ENCODE measurements at regions not wholly inside any gene's neighbourhood (a gene's known extent, or its start where the extent isn't known, plus 50 kb on each side); places are given as distances from the start of the nearest gene placed in this dataset.

DNA sequence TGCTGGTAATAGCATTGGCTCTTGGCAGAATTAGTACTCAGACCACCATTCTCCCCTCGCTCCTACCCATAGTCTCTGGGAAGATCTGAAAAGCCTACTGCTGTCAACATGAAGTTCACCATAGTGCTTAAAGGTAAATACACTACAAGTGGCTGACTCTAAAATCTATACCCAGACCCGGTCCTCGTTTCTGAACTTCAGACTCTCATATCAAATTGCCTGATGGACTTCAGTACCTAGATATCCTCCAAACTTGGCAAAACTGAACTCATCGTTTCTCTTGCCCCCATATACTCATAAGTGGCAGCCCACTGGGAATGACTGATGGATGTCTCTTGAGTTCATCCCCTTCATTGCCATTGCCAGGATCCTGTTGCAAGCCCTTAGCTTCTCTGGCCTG is 67.3 kb downstream of the VCPKMT start:
- CTCF ChIA-PET (ENCODE audit: unreplicated experiment): no interaction called here
- H3K79me2 ChIP-seq (ENCODE audit: insufficient read depth, low read depth, low read length): no peaks in the 10 kb centered on the region
- peaks cover 25% of the 10 kb centered on the region for H3K4me1 ChIP-seq (ENCODE audit: insufficient read depth, low read length, poor library complexity, severe bottlenecking)
- peaks cover 7% of the 10 kb centered on the region; the same call in 1 of the 2 replicates for H3K36me3 ChIP-seq (ENCODE audit: insufficient read depth, low read length)
- H3K9me3 ChIP-seq (ENCODE audit: low read length): peaks cover 7% of the 10 kb centered on the region; the same call in 1 of the 2 replicates
- no TSS peak for BruUV-seq (replicated peaks)
- H3K4me3 ChIP-seq (ENCODE audit: low read depth, low read length, poor library complexity, severe bottlenecking): no peak overlapping the region
- no peak overlapping the region for H3K27ac ChIP-seq (ENCODE audit: low read depth, low read length, poor library complexity, severe bottlenecking)
- H4K20me1 ChIP-seq (ENCODE audit: insufficient read depth, low read length): no peaks in the 10 kb centered on the region
- H2AFZ ChIP-seq (ENCODE audit: low read length): no peak overlapping the region
- intact Hi-C loops (cut with micrococcal nuclease; ENCODE audit: unreplicated experiment): no loop called here
- TF ChIP-seq EZH2phosphoT487 (IDR thresholded peaks at IDR 0.05; ENCODE audit: borderline replicate concordance, low read depth, low read length): no peak
- TF ChIP-seq, protein P1, sequence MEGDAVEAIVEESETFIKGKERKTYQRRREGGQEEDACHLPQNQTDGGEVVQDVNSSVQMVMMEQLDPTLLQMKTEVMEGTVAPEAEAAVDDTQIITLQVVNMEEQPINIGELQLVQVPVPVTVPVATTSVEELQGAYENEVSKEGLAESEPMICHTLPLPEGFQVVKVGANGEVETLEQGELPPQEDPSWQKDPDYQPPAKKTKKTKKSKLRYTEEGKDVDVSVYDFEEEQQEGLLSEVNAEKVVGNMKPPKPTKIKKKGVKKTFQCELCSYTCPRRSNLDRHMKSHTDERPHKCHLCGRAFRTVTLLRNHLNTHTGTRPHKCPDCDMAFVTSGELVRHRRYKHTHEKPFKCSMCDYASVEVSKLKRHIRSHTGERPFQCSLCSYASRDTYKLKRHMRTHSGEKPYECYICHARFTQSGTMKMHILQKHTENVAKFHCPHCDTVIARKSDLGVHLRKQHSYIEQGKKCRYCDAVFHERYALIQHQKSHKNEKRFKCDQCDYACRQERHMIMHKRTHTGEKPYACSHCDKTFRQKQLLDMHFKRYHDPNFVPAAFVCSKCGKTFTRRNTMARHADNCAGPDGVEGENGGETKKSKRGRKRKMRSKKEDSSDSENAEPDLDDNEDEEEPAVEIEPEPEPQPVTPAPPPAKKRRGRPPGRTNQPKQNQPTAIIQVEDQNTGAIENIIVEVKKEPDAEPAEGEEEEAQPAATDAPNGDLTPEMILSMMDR (conservative IDR thresholded peaks at IDR 0.05; ENCODE audit: low read length): no peak
- no peaks in the 10 kb centered on the region for H3K9me2 ChIP-seq (ENCODE audit: insufficient read depth, low read length)
- POLR2A ChIA-PET: interaction anchor here (2.6 kb wide), 1 partner anchor 12 kb away, joined by 13 read pairs; no protein-coding TSS in a partner anchor
- no peak for DNase-seq (ENCODE audit: low spot score)
- no peak overlapping the region for H3K4me2 ChIP-seq (ENCODE audit: low read length)

DNA sequence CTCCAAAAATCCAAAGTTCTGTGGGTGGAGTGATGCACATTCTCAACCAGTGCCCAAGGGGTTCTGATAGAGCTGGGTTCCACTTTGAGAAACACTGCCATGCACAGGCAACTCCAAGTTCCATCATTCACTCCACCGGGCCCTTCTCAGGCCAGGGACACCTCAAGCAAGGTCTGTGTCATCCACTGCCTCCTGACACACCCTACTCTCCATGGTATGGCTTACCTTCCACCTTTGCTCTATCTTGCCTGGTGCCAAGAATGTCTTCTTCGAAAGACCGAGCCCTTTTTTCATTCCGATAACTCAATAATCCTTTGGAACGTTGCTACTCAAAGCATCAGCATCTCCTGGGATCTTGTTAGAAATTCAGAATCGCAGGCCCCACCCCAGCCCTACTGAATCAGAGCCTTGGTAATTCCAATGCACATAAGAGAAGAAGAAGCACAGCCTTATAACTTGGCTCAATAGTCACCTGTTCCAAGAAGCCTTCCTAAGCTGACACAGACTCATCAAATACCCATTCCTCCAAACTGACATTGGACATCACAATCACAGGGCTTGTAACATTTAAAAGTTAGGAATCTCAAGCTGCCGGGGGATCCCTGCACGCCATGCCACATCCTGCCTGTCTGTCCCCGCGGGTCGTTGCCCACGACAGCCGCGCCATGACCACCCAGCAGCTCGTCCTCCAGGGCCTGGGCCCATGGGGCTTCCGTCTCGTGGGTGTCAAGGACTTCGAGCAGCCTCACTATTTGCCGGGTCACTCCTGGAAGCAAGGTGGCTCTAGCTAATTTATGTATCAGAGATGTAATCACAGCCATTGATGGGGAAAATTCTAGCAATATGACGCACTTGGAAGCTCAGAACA is 66.4 kb downstream of the VCPKMT start:
- ChIA-PET POLR2A (interaction anchor here (1.4 to 2.6 kb wide), 2 partner anchors 11 kb away, joined by 5 to 13 read pairs; no protein-coding TSS in a partner anchor), CTCF (ENCODE audit: unreplicated experiment) (interaction anchor here (0.5 kb wide), 1 partner anchor 392 kb away, joined by 3 read pairs; no protein-coding TSS in a partner anchor)
- H3K79me2 ChIP-seq (ENCODE audit: insufficient read depth, low read depth, low read length): no peaks in the 10 kb centered on the region
- peaks cover 7% of the 10 kb centered on the region; the same call in 1 of the 2 replicates for H3K9me3 ChIP-seq (ENCODE audit: low read length)
- no peak for DNase-seq (ENCODE audit: low spot score)
- BruUV-seq (replicated peaks): no TSS peak
- no peak overlapping the region for H2AFZ ChIP-seq (ENCODE audit: low read length)
- H3K36me3 ChIP-seq (ENCODE audit: insufficient read depth, low read length): peaks cover 7% of the 10 kb centered on the region; the same call in 1 of the 2 replicates
- TF ChIP-seq EZH2phosphoT487 (IDR thresholded peaks at IDR 0.05; ENCODE audit: borderline replicate concordance, low read depth, low read length): no peak
- TF ChIP-seq, protein P1 (conservative IDR thresholded peaks at IDR 0.05; ENCODE audit: low read length): no peak
- no peak overlapping the region for H3K27ac ChIP-seq (ENCODE audit: low read depth, low read length, poor library complexity, severe bottlenecking)
- H3K4me1 ChIP-seq (ENCODE audit: insufficient read depth, low read length, poor library complexity, severe bottlenecking): peaks cover 16% of the 10 kb centered on the region
- no peaks in the 10 kb centered on the region for H3K9me2 ChIP-seq (ENCODE audit: insufficient read depth, low read length)
- intact Hi-C loops (cut with micrococcal nuclease; ENCODE audit: unreplicated experiment): no loop called here
- H3K4me3 ChIP-seq (ENCODE audit: low read depth, low read length, poor library complexity, severe bottlenecking): no peak overlapping the region
- no peak overlapping the region for H3K4me2 ChIP-seq (ENCODE audit: low read length)
- no peaks in the 10 kb centered on the region for H4K20me1 ChIP-seq (ENCODE audit: insufficient read depth, low read length)

DNA sequence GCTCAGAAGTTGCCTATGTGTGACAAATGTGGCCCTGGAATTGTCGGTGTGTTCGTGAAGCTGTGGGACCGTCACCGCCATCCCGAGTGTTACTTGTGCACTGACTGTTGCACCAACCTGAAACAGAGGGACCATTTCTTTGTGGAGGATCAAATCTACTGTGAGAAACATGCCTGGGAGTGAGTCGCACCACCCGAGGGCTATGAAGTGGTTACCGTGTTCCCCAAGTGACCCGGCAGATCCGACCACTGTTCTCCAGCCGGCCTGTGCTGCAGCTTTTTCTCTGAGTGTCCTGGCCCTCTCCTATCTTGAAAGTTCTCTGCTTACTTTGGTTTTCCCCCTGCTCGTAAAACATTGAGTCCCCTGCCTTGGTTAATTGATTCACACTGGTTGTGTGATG is 65.3 kb downstream of the VCPKMT start:
- Histone ChIP-seq H3K27ac (ENCODE audit: low read depth, low read length, poor library complexity, severe bottlenecking) (no peak overlapping the region), H3K4me1 (ENCODE audit: insufficient read depth, low read length, poor library complexity, severe bottlenecking) (peaks cover 13% of the 10 kb centered on the region), H3K4me3 (ENCODE audit: low read depth, low read length, poor library complexity, severe bottlenecking) (no peak overlapping the region), H2AFZ (ENCODE audit: low read length) (no peak overlapping the region), H3K4me2 (ENCODE audit: low read length) (no peak overlapping the region), H4K20me1 (ENCODE audit: insufficient read depth, low read length) (no peaks in the 10 kb centered on the region), H3K36me3 (ENCODE audit: insufficient read depth, low read length) (no peaks in the 10 kb centered on the region), H3K9me3 (ENCODE audit: low read length) (no peaks in the 10 kb centered on the region), H3K79me2 (ENCODE audit: insufficient read depth, low read depth, low read length) (no peaks in the 10 kb centered on the region), H3K9me2 (ENCODE audit: insufficient read depth, low read length) (no peaks in the 10 kb centered on the region)
- no TSS peak for BruUV-seq (replicated peaks)
- intact Hi-C loops (cut with micrococcal nuclease; ENCODE audit: unreplicated experiment): no loop called here
- no peak for DNase-seq (ENCODE audit: low spot score)
- ChIA-PET CTCF (ENCODE audit: unreplicated experiment) (no interaction called here), POLR2A (interaction anchor here (1.4 kb wide), 1 partner anchor 10 kb away, joined by 5 read pairs; no protein-coding TSS in a partner anchor)
- TF ChIP-seq EZH2phosphoT487 (IDR thresholded peaks at IDR 0.05; ENCODE audit: borderline replicate concordance, low read depth, low read length): no peak
- TF ChIP-seq, protein P1 (conservative IDR thresholded peaks at IDR 0.05; ENCODE audit: low read length): no peak
